Testis (tissue), 2 donors: ENCODE measurements at regions not wholly inside any gene's neighbourhood (a gene's known extent, or its start where the extent isn't known, plus 50 kb on each side); places are given as distances from the start of the nearest gene placed in this dataset.

Source experiments
- POLR2A ChIP-seq: fragments of 450-650 bp; IDR thresholded peaks from one replicate; pipeline ENCODE4 v1.6.1; 2017; ENCODE audit warnings: antibody characterized with exemption, mild to moderate bottlenecking, moderate library complexity
- TF ChIP-seq, protein P1 (sequence below), 3 experiments: fragments of 450-650 bp in 2 of 3; fragments of 200-600 bp in 1 of 3; sonication (generic) in 1 of 3; IDR thresholded peaks; one replicate each; pipeline ENCODE4 v1.5.1; 2016 to 2019; ENCODE audit warnings: antibody characterized with exemption in 3 of 3, mild to moderate bottlenecking in 2 of 3, moderate library complexity in 1 of 3

DNA sequence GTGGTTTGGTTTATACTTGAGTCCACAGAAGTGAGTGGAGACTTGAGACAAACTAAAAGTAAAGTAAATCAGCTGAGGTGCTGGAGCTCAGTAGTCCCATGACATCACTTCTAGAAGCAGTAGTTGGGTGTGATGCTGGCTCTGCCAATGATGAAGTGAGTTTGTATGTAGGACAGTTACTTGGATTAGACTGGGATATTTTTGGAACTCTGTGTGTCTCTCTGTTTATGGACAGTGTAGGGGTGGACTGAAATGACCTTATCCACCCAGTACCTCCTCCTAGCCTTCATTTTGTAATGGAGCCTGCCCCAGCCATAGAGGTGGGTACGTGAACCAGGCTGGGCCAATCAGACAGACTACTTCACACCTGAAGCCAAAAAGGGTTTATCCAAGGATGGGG, 52.2 kb downstream of the POLR1D start:
- TF ChIP-seq, protein P1, sequence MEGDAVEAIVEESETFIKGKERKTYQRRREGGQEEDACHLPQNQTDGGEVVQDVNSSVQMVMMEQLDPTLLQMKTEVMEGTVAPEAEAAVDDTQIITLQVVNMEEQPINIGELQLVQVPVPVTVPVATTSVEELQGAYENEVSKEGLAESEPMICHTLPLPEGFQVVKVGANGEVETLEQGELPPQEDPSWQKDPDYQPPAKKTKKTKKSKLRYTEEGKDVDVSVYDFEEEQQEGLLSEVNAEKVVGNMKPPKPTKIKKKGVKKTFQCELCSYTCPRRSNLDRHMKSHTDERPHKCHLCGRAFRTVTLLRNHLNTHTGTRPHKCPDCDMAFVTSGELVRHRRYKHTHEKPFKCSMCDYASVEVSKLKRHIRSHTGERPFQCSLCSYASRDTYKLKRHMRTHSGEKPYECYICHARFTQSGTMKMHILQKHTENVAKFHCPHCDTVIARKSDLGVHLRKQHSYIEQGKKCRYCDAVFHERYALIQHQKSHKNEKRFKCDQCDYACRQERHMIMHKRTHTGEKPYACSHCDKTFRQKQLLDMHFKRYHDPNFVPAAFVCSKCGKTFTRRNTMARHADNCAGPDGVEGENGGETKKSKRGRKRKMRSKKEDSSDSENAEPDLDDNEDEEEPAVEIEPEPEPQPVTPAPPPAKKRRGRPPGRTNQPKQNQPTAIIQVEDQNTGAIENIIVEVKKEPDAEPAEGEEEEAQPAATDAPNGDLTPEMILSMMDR (IDR thresholded peaks at IDR 0.05): no peak
- no peak for TF ChIP-seq POLR2A
